HFFc6 (cell line): ENCODE measurements at regions not wholly inside any gene's neighbourhood (a gene's known extent, or its start where the extent isn't known, plus 50 kb on each side); places are given as distances from the start of the nearest gene placed in this dataset.

Source experiments
- DNase-seq: peaks from one replicate; pipeline ENCODE4 v3.0.0-alpha.2; 2018
- H3K27ac Mint-ChIP-seq: 2 replicates; pipeline ENCODE4 v1.8.0; 2020; ENCODE audit warnings: mild to moderate bottlenecking, mixed read lengths
- H3K27me3 Mint-ChIP-seq: 2 replicates; pipeline ENCODE4 v1.8.0; 2021; ENCODE audit warnings: mild to moderate bottlenecking, moderate library complexity, mixed read lengths; ENCODE audit not compliant: insufficient read depth
- H3K36me3 Mint-ChIP-seq: 2 replicates; pipeline ENCODE4 v1.8.0; 2021; ENCODE audit warnings: low read depth, mixed read lengths
- H3K4me1 Mint-ChIP-seq: 2 replicates; pipeline ENCODE4 v1.8.0; 2020; ENCODE audit warnings: low read depth, mixed read lengths
- H3K4me3 Mint-ChIP-seq: 2 replicates; pipeline ENCODE4 v1.8.0; 2020; ENCODE audit warnings: mild to moderate bottlenecking, moderate library complexity, mixed read lengths
- H3K9me3 Mint-ChIP-seq: 2 replicates; pipeline ENCODE4 v1.8.0; 2020; ENCODE audit warnings: mild to moderate bottlenecking, mixed read lengths
- CTCF ChIP-seq: fragments of 200-600 bp; sonication (generic); IDR thresholded peaks from 2 replicates; pipeline ENCODE4 v1.5.0; 2021; ENCODE audit warnings: antibody characterized with exemption, mild to moderate bottlenecking

- Mint-ChIP-seq H3K27ac (no peak overlapping the region), H3K4me1 (no peaks in the 10 kb centered on the region), H3K4me3 (no peak overlapping the region), H3K36me3 (no peaks in the 10 kb centered on the region), H3K9me3 (no peaks in the 10 kb centered on the region; the same call in 1 of the 2 replicates), H3K27me3 (peaks cover 4% of the 10 kb centered on the region; the same call in 1 of the 2 replicates)
- no peak for DNase-seq
- no peak for TF ChIP-seq CTCF
Observed at GRCh38 chr9:7243838-7244237, 486.1 kb downstream of the KDM4C start.

- no peak overlapping the region for H3K27ac Mint-ChIP-seq
- peaks cover 4% of the 10 kb centered on the region for H3K27me3 Mint-ChIP-seq
- no peaks in the 10 kb centered on the region for H3K4me1 Mint-ChIP-seq
- no peak for TF ChIP-seq CTCF
- H3K36me3 Mint-ChIP-seq: no peaks in the 10 kb centered on the region
- H3K4me3 Mint-ChIP-seq: no peak overlapping the region
- no peak for DNase-seq
- H3K9me3 Mint-ChIP-seq: no peaks in the 10 kb centered on the region; the same call in 1 of the 2 replicates
Observed at GRCh38 chr9:7242126-7242525, 484.4 kb downstream of the KDM4C start.

GRCh38 chr9:7241694-7242093 lies 483.9 kb downstream of the KDM4C start:
- Mint-ChIP-seq H3K9me3 (no peaks in the 10 kb centered on the region; the same call in 1 of the 2 replicates), H3K36me3 (no peaks in the 10 kb centered on the region), H3K4me3 (no peak overlapping the region), H3K27me3 (peaks cover 4% of the 10 kb centered on the region), H3K4me1 (no peaks in the 10 kb centered on the region), H3K27ac (no peak overlapping the region)
- DNase-seq: no peak
- no peak for TF ChIP-seq CTCF

- H3K9me3 Mint-ChIP-seq: no peaks in the 10 kb centered on the region; the same call in 1 of the 2 replicates
- no peak for TF ChIP-seq CTCF
- H3K4me1 Mint-ChIP-seq: no peaks in the 10 kb centered on the region
- no peak overlapping the region for H3K27ac Mint-ChIP-seq
- DNase-seq: no peak
- no peak overlapping the region for H3K4me3 Mint-ChIP-seq
- no peaks in the 10 kb centered on the region for H3K36me3 Mint-ChIP-seq
- peaks cover 3% of the 10 kb centered on the region for H3K27me3 Mint-ChIP-seq
Observed at GRCh38 chr9:7240569-7241311, 483.0 kb downstream of the KDM4C start.

GRCh38 chr9:7239708-7240107 lies 481.9 kb downstream of the KDM4C start:
- Mint-ChIP-seq H3K36me3 (no peaks in the 10 kb centered on the region), H3K27ac (no peak overlapping the region), H3K9me3 (no peaks in the 10 kb centered on the region; the same call in 1 of the 2 replicates), H3K27me3 (peaks cover 3% of the 10 kb centered on the region), H3K4me1 (no peaks in the 10 kb centered on the region), H3K4me3 (no peak overlapping the region)
- TF ChIP-seq CTCF: no peak
- no peak for DNase-seq
